Natural killer cell (primary cell): ENCODE measurements at regions not wholly inside any gene's neighbourhood (a gene's known extent, or its start where the extent isn't known, plus 50 kb on each side); places are given as distances from the start of the nearest gene placed in this dataset.

Experiments used
- ATAC-seq, 3 donors: fragments of 150-1000 bp in 2 of 3; fragments of 200-7000 bp in 1 of 3; cut with Tn5 transposase; 1 replicate in 1 of 3; 2 replicates in 2 of 3; pipeline ENCODE4 v1.10.0; 2021; ENCODE audit warnings: mild to moderate bottlenecking in 2 of 3, moderate library complexity in 2 of 3
- DNase-seq, 2 donors: peaks; one replicate each; pipeline versions ENCODE4 v3.0.0 to v3.0.0-alpha.2; 2013 to 2021; ENCODE audit warnings: mixed read lengths in 1 of 2
- H3K27ac ChIP-seq: one replicate; pipeline ENCODE4 v1.5.1; 2013; ENCODE audit warnings: mild to moderate bottlenecking, low read length
- H3K27me3 ChIP-seq: one replicate; pipeline ENCODE4 v1.6.1; 2013; ENCODE audit warnings: low read length; ENCODE audit not compliant: control insufficient read depth, insufficient read depth
- H3K36me3 ChIP-seq: one replicate; pipeline ENCODE4 v1.6.1; 2013; ENCODE audit warnings: low read length; ENCODE audit not compliant: control insufficient read depth, insufficient read depth
- H3K4me1 ChIP-seq: one replicate; pipeline ENCODE4 v1.6.1; 2013; ENCODE audit warnings: low read length; ENCODE audit not compliant: control insufficient read depth, insufficient read depth
- H3K4me3 ChIP-seq: one replicate; pipeline ENCODE4 v1.5.1; 2013; ENCODE audit warnings: low read length
- H3K9me3 ChIP-seq: one replicate; pipeline ENCODE4 v1.6.1; 2013; ENCODE audit warnings: low read length; ENCODE audit not compliant: control insufficient read depth, insufficient read depth
- H3K27ac Mint-ChIP-seq, 2 donors: one replicate each; pipeline ENCODE4 v1.8.0; 2022; ENCODE audit warnings: mild to moderate bottlenecking in 2 of 2, mixed read lengths in 2 of 2, moderate library complexity in 1 of 2
- H3K27me3 Mint-ChIP-seq, 2 donors: one replicate each; pipeline ENCODE4 v1.8.0; 2022; ENCODE audit warnings: low read depth in 2 of 2, mixed read lengths in 2 of 2
- H3K36me3 Mint-ChIP-seq: one replicate; pipeline ENCODE4 v1.8.0; 2022; ENCODE audit warnings: mixed read lengths
- H3K4me1 Mint-ChIP-seq, 2 donors: one replicate each; pipeline ENCODE4 v1.8.0; 2022; ENCODE audit warnings: mixed read lengths in 2 of 2
- H3K4me3 Mint-ChIP-seq: one replicate; pipeline ENCODE4 v1.8.0; 2022; ENCODE audit warnings: mild to moderate bottlenecking, moderate library complexity, mixed read lengths
- H3K9me3 Mint-ChIP-seq, 2 donors: one replicate each; pipeline ENCODE4 v1.8.0; 2022; ENCODE audit warnings: mixed read lengths in 2 of 2
- CTCF ChIP-seq: fragments of 200-600 bp; IDR thresholded peaks from one replicate; pipeline ENCODE4 v1.8.0; 2022; ENCODE audit warnings: antibody characterized with exemption
- WGBS: methylation state at CpG from one replicate; pipeline ENCODE4 v1.1.7; 2013; ENCODE audit warnings: missing lambda C conversion rate; ENCODE audit not compliant: insufficient coverage; 5-methylcytosine and 5-hydroxymethylcytosine counted together
- intact Hi-C: fragments of 100-400 bp; cut with micrococcal nuclease; formaldehyde crosslinking; loops from one replicate; pipeline ENCODE4 v1.14.2; 2022

- intact Hi-C loops: no loop called here
- H3K4me1 Mint-ChIP-seq: no peaks in the 10 kb centered on the region
- Histone ChIP-seq H3K4me1 (no peaks in the 10 kb centered on the region), H3K36me3 (no peaks in the 10 kb centered on the region), H3K27ac (no peak overlapping the region), H3K4me3 (no peak overlapping the region), H3K27me3 (no peaks in the 10 kb centered on the region), H3K9me3 (no peaks in the 10 kb centered on the region)
- TF ChIP-seq CTCF: no peak
- WGBS: 83% methylated on average over 2 of the region's 2 CpGs
- no peak overlapping the region for H3K4me3 Mint-ChIP-seq
- ATAC-seq (no peak), DNase-seq (no peak)
- peaks cover 8 to 23% of the 10 kb centered on the region in 2 donors for H3K27me3 Mint-ChIP-seq
- H3K9me3 Mint-ChIP-seq: no peaks in the 10 kb centered on the region
- no peak overlapping the region for H3K27ac Mint-ChIP-seq
- H3K36me3 Mint-ChIP-seq: no peaks in the 10 kb centered on the region
Measured at GRCh38 chr7:130818056-130818455, 84.0 kb upstream of the KLF14 start.

GRCh38 chr7:130821864-130822263 lies 87.9 kb upstream of the KLF14 start:
- Histone ChIP-seq H3K4me3 (no peak overlapping the region), H3K36me3 (no peaks in the 10 kb centered on the region), H3K27me3 (no peaks in the 10 kb centered on the region), H3K27ac (no peak overlapping the region), H3K4me1 (no peaks in the 10 kb centered on the region), H3K9me3 (no peaks in the 10 kb centered on the region)
- H3K27me3 Mint-ChIP-seq: peaks cover 8 to 15% of the 10 kb centered on the region in 2 donors
- H3K36me3 Mint-ChIP-seq: peaks cover 14% of the 10 kb centered on the region
- WGBS: 100% methylated on average over 2 of the region's 3 CpGs
- H3K4me1 Mint-ChIP-seq: no peaks in the 10 kb centered on the region
- no peak for TF ChIP-seq CTCF
- no peak overlapping the region for H3K27ac Mint-ChIP-seq
- no peak overlapping the region for H3K4me3 Mint-ChIP-seq
- H3K9me3 Mint-ChIP-seq: peaks cover 4 to 7% of the 10 kb centered on the region in 2 donors
- intact Hi-C loops: no loop called here
- ATAC-seq (no peak), DNase-seq (no peak)

GRCh38 chr7:130822642-130823041 lies 88.6 kb upstream of the KLF14 start:
- 20% methylated on average over 1 of the region's 2 CpGs for WGBS
- intact Hi-C loops: no loop called here
- peaks cover 8 to 15% of the 10 kb centered on the region in 2 donors for H3K27me3 Mint-ChIP-seq

More at GRCh38 chr7:130822642-130823041, 88.6 kb upstream of the KLF14 start:
- no peaks in the 10 kb centered on the region for H3K9me3 ChIP-seq
- no peak overlapping the region for H3K27ac Mint-ChIP-seq
- H3K36me3 ChIP-seq: no peaks in the 10 kb centered on the region
- no peak for TF ChIP-seq CTCF
- DNase-seq (no peak), ATAC-seq (no peak)
- H3K27me3 ChIP-seq: no peaks in the 10 kb centered on the region
- no peak overlapping the region for H3K4me3 ChIP-seq
- no peaks in the 10 kb centered on the region for H3K4me1 ChIP-seq
- H3K9me3 Mint-ChIP-seq: peaks cover 4 to 14% of the 10 kb centered on the region in 2 donors
- no peak overlapping the region for H3K4me3 Mint-ChIP-seq
- H3K27ac ChIP-seq: no peak overlapping the region
- peaks cover 22% of the 10 kb centered on the region for H3K36me3 Mint-ChIP-seq
- H3K4me1 Mint-ChIP-seq: no peaks in the 10 kb centered on the region
